Mesothelial cell of epicardium (in vitro differentiated cells): ENCODE measurements at regions not wholly inside any gene's neighbourhood (a gene's known extent, or its start where the extent isn't known, plus 50 kb on each side); places are given as distances from the start of the nearest gene placed in this dataset.

Experiments used
- DNase-seq, 2 experiments: peaks; one replicate each; pipeline ENCODE4 v3.0.0; 2021; ENCODE audit warnings: low spot score in 2 of 2; ENCODE audit not compliant: unreplicated experiment in 2 of 2
- H3K27ac Mint-ChIP-seq: 2 replicates; pipeline ENCODE4 v1.8.0; 2021; ENCODE audit warnings: mixed read lengths
- H3K27me3 Mint-ChIP-seq: 2 replicates; pipeline ENCODE4 v1.8.0; 2021; ENCODE audit warnings: low read depth, mixed read lengths
- H3K36me3 Mint-ChIP-seq: 2 replicates; pipeline ENCODE4 v1.8.0; 2021; ENCODE audit warnings: mixed read lengths
- H3K4me1 Mint-ChIP-seq: 2 replicates; pipeline ENCODE4 v1.8.0; 2021; ENCODE audit warnings: mixed read lengths
- H3K4me3 Mint-ChIP-seq: 2 replicates; pipeline ENCODE4 v1.8.0; 2021; ENCODE audit warnings: mild to moderate bottlenecking, moderate library complexity, mixed read lengths
- H3K9me3 Mint-ChIP-seq: 2 replicates; pipeline ENCODE4 v1.8.0; 2021; ENCODE audit warnings: mixed read lengths
- CTCF ChIP-seq: fragments of 200-600 bp; sonication (generic); IDR thresholded peaks from one replicate; pipeline ENCODE4 v1.5.0; 2021; ENCODE audit warnings: antibody characterized with exemption; ENCODE audit not compliant: unreplicated experiment

GRCh38 chr19:32181216-32181920, 164.0 kb upstream of the ZNF507 start:
- Mint-ChIP-seq H3K4me1 (peaks cover 4% of the 10 kb centered on the region), H3K27ac (no peak overlapping the region), H3K27me3 (peaks cover 15% of the 10 kb centered on the region), H3K4me3 (no peak overlapping the region), H3K36me3 (no peaks in the 10 kb centered on the region), H3K9me3 (no peaks in the 10 kb centered on the region)
- TF ChIP-seq CTCF: no peak
- peak in 1 of 2 experiments; percentile 14 for DNase-seq

GRCh38 chr19:32186542-32187330, 158.7 kb upstream of the ZNF507 start:
- H3K4me1 Mint-ChIP-seq: no peaks in the 10 kb centered on the region
- H3K27ac Mint-ChIP-seq: no peak overlapping the region

GRCh38 chr19:32188921-32189320, 156.5 kb upstream of the ZNF507 start:
- TF ChIP-seq CTCF: no peak
- DNase-seq: peak in 1 of 2 experiments; percentile 17
- Mint-ChIP-seq H3K27me3 (peaks cover 40% of the 10 kb centered on the region), H3K27ac (no peak overlapping the region), H3K4me1 (no peaks in the 10 kb centered on the region), H3K9me3 (peaks cover 10% of the 10 kb centered on the region), H3K4me3 (no peak overlapping the region), H3K36me3 (no peaks in the 10 kb centered on the region)

More at GRCh38 chr19:32186542-32187330, 158.7 kb upstream of the ZNF507 start:
- Mint-ChIP-seq H3K9me3 (no peaks in the 10 kb centered on the region), H3K27me3 (peaks cover 34% of the 10 kb centered on the region), H3K4me3 (no peak overlapping the region), H3K36me3 (no peaks in the 10 kb centered on the region)
- DNase-seq: peak in 1 of 2 experiments; percentile 22
- no peak for TF ChIP-seq CTCF

GRCh38 chr19:32189956-32190706, 155.3 kb upstream of the ZNF507 start:
- H3K36me3 Mint-ChIP-seq: no peaks in the 10 kb centered on the region
- H3K27ac Mint-ChIP-seq: no peak overlapping the region
- H3K9me3 Mint-ChIP-seq: peaks cover 10% of the 10 kb centered on the region
- H3K4me3 Mint-ChIP-seq: no peak overlapping the region
- H3K27me3 Mint-ChIP-seq: peaks cover 40% of the 10 kb centered on the region
- peak in 1 of 2 experiments; percentile 13 for DNase-seq
- H3K4me1 Mint-ChIP-seq: no peaks in the 10 kb centered on the region
- no peak for TF ChIP-seq CTCF

GRCh38 chr19:32191921-32192320, 153.5 kb upstream of the ZNF507 start:
- Mint-ChIP-seq H3K27ac (no peak overlapping the region), H3K4me3 (no peak overlapping the region), H3K36me3 (no peaks in the 10 kb centered on the region), H3K9me3 (peaks cover 10% of the 10 kb centered on the region), H3K4me1 (no peaks in the 10 kb centered on the region), H3K27me3 (peaks cover 54% of the 10 kb centered on the region)
- TF ChIP-seq CTCF: no peak
- no peak for DNase-seq
